ENCODE measurements at regions not wholly inside any gene's neighbourhood (a gene's known extent, or its start where the extent isn't known, plus 50 kb on each side); places are given as distances from the start of the nearest gene placed in this dataset.

GRCh38 chr20:11852811-11853210 is 64.9 kb upstream of the BTBD3 start:
- TF ChIP-seq CTCF (conservative IDR thresholded peaks at IDR 0.05 in 1 of 2, IDR thresholded peaks at IDR 0.05 in 1 of 2; ENCODE audit: extremely low read depth in 1 of 2, insufficient read depth in 1 of 2, low read depth in 1 of 2, low read length in 2 of 2) (no peak), EZH2 (IDR thresholded peaks at IDR 0.05; ENCODE audit: borderline replicate concordance, low read length) (no peak)

Measured in mammary epithelial cell (primary cell).